ENCODE measurements at regions not wholly inside any gene's neighbourhood (a gene's known extent, or its start where the extent isn't known, plus 50 kb on each side); places are given as distances from the start of the nearest gene placed in this dataset.
"Not testable (repeated sequence)": the region's sequence is repeated elsewhere in the genome, so short reads cannot be mapped to it uniquely, and the experiment has no call there.

DNA sequence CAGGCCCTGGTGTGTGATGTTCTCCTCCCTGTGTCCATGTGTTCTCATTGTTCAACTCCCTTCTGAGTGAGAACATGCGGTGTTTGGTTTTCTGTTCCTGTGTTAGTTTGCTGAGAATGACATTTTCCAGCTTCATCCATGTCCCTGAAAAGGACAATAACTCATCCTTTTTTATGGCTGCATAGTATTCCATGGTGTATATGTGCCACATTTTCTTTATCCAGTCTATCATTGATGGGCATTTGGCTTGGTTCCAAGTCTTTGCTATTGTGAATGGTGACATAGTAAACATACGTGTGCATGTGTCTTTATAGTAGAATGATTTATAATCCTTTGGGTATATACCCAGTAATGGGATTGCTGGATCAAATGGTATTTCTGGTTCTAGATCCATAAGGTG is 964.6 kb upstream of the CITED2 start:
- TF ChIP-seq POLR2A, POLR2AphosphoS5, EP300 (IDR thresholded peaks at IDR 0.05): not testable (repeated sequence)
- TF ChIP-seq, protein P1, sequence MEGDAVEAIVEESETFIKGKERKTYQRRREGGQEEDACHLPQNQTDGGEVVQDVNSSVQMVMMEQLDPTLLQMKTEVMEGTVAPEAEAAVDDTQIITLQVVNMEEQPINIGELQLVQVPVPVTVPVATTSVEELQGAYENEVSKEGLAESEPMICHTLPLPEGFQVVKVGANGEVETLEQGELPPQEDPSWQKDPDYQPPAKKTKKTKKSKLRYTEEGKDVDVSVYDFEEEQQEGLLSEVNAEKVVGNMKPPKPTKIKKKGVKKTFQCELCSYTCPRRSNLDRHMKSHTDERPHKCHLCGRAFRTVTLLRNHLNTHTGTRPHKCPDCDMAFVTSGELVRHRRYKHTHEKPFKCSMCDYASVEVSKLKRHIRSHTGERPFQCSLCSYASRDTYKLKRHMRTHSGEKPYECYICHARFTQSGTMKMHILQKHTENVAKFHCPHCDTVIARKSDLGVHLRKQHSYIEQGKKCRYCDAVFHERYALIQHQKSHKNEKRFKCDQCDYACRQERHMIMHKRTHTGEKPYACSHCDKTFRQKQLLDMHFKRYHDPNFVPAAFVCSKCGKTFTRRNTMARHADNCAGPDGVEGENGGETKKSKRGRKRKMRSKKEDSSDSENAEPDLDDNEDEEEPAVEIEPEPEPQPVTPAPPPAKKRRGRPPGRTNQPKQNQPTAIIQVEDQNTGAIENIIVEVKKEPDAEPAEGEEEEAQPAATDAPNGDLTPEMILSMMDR (IDR thresholded peaks at IDR 0.05) = not testable (repeated sequence)
